ENCODE measurements at regions not wholly inside any gene's neighbourhood (a gene's known extent, or its start where the extent isn't known, plus 50 kb on each side); places are given as distances from the start of the nearest gene placed in this dataset.

DNA sequence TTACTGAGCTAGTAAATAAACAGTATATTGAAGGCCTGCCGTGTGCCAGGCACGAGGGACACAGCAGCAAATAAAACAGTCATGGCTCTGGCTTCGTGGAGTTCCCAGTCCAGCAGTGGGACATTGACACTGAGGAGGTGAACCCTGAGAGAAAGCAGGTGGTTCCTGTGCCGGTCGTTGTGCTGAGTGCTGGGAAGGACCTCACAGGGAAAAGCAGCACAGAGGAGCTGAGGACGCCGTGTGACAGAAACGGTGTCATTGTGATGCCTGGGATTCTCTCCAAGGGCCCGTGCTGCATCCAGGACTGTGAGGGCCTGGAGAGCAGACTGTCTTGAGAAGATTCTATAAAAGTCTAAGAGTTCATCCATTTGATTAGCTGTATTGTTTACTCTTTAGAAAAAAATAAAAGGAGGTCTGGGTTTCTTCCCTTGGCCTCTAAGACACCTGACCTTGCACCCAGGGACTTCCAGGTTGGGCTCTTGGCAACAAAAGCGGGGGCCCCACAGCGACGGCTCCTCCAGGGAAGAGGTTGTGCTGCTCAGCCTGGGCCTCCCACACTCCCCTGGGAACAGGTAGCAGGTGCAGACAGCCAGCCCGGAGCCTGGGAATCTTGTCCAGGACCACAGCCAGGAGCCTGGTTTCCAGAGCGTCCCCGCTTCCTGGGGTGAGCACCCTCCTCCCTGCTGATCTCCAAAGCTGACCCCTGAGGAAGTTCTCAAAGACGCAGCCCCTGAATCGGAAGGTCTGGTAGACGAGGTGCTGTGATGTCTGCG lies 251.2 kb upstream of the PMEPA1 start:
- Mint-ChIP-seq H3K36me3 (no peaks in the 10 kb centered on the region), H3K27ac (no peak overlapping the region), H3K9me3 (no peaks in the 10 kb centered on the region), H3K27me3 (peaks cover 2 to 10% (median 9%) of the 10 kb centered on the region in 5 donors), H3K4me3 (no peak overlapping the region), H3K4me1 (peaks cover 0 to 2% (median 0%) of the 10 kb centered on the region in 4 donors)
- ATAC-seq (no peak), DNase-seq (peak in 1 of 10 donors; percentile 28)
- POLR2A ChIA-PET, result no interaction called here

DNA sequence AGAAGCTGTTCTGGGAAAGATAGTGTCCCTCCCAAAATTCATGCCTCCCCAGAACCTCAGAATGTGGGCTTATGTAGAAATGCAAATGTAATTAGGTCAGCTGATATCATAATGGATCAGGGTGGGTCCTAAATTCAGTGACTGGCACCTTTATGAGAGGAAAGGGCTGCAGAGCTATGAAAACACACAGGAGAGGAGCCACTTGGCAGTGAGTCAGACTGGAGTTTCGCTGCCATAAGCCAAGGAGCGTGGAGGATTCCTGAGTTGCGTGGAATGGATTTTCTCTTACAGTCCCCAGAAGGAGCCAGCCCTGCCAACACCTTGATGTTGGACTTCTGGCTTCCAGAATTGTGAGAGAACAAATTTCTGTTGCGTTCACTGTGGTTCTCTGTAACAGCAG lies 249.8 kb upstream of the PMEPA1 start:
- peaks cover 0 to 2% (median 0%) of the 10 kb centered on the region in 4 donors for H3K4me1 Mint-ChIP-seq
- H3K9me3 Mint-ChIP-seq, result peaks cover 0 to 3% (median 0%) of the 10 kb centered on the region in 9 donors
- H3K36me3 Mint-ChIP-seq, result no peaks in the 10 kb centered on the region
- peak in 1 of 10 donors; percentile 14 for DNase-seq
- peaks cover 0 to 11% (median 6%) of the 10 kb centered on the region in 5 donors for H3K27me3 Mint-ChIP-seq
- no peak for ATAC-seq
- H3K4me3 Mint-ChIP-seq, result no peak overlapping the region
- no peak overlapping the region for H3K27ac Mint-ChIP-seq
- POLR2A ChIA-PET, result no interaction called here

DNA sequence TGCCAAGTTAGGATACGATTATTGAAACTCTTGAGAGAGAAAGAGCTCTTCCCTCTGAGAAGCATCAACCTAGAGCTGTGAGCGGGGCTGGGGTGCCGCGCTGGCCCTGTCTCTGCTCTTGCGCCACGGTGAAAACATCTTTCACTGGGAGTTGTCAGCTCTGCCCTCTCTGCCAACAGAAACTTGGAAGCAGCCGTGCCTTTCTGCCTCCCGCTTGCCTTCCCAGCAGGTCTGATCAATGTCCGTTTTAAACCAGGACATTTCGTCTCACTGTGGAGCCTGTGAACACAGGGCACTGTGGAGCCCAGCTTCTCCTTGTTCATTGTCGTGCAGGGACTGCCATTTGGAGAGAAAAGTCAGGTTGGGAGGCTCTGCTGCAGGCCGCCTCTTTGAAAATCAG lies 249.2 kb upstream of the PMEPA1 start:
- Mint-ChIP-seq H3K9me3 (peaks cover 0 to 3% (median 0%) of the 10 kb centered on the region in 9 donors), H3K27me3 (peaks cover 0 to 7% (median 2%) of the 10 kb centered on the region in 5 donors), H3K4me1 (peaks cover 0 to 2% (median 0%) of the 10 kb centered on the region in 4 donors), H3K4me3 (no peak overlapping the region), H3K36me3 (no peaks in the 10 kb centered on the region), H3K27ac (no peak overlapping the region)
- ATAC-seq (no peak), DNase-seq (peak in 1 of 10 donors; percentile 24)
- POLR2A ChIA-PET, result no interaction called here

DNA sequence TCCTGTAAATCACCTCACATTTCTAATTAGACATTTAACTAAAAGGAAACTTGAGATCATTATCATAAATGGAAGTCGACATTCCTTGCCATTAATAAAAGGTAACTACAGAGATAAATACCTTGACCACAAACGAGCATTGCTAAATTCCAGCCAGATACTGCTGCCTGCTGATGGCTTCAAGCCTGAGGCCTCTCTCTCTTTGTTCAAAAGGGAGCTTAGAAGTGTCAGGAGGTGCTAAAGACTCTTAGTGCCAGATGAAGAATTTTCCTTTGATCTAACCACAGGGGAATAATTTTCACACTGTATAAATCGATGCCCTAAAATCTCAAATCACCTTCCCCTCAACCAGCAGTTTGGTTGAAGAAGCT lies 248.2 kb upstream of the PMEPA1 start:
- H3K4me3 Mint-ChIP-seq, result no peak overlapping the region
- DNase-seq (no peak), ATAC-seq (no peak)
- H3K36me3 Mint-ChIP-seq, result no peaks in the 10 kb centered on the region
- peaks cover 0 to 7% (median 1%) of the 10 kb centered on the region in 5 donors for H3K27me3 Mint-ChIP-seq
- H3K9me3 Mint-ChIP-seq, result peaks cover 0 to 3% (median 0%) of the 10 kb centered on the region in 9 donors
- H3K4me1 Mint-ChIP-seq, result peaks cover 0 to 2% (median 0%) of the 10 kb centered on the region in 4 donors
- H3K27ac Mint-ChIP-seq, result no peak overlapping the region
- POLR2A ChIA-PET, result no interaction called here

DNA sequence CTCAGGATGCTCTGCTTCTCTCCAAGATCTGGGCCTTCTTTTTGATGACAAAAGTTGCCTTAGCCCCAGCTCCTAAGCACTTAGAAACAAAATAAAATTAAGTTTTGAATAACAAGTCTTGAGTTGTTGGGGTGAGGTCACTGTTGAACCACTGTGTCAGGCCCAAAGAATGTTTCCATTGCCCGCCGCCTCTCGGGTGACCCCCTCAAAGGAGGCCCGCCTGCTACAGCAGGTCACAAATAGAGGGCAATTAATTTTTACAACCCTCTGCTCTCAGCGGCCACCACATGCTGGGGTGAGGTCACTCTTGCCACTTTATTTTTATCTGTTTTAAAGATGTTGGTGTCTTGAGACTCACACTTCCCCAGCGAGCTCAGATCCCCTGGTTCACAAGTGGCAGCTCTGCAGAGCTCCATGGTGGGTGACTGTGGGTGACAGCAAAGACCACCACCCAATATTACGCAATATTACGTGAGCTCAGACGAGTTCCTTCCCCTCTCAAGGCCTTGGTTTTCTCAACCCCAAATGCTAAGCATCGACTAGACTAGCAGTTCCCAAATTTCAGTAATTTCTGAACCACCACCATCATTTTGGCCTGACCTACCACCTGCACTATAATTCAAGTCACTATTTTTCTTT lies 247.7 kb upstream of the PMEPA1 start:
- POLR2A ChIA-PET, result no interaction called here
- Mint-ChIP-seq H3K27ac (no peak overlapping the region), H3K36me3 (no peaks in the 10 kb centered on the region), H3K4me1 (peaks cover 0 to 2% (median 0%) of the 10 kb centered on the region in 4 donors), H3K27me3 (peaks cover 0 to 7% (median 2%) of the 10 kb centered on the region in 5 donors), H3K9me3 (peaks cover 0 to 3% (median 0%) of the 10 kb centered on the region in 9 donors), H3K4me3 (no peak overlapping the region)
- DNase-seq, result peak in 1 of 10 donors; percentile 8
- no peak for ATAC-seq

DNA sequence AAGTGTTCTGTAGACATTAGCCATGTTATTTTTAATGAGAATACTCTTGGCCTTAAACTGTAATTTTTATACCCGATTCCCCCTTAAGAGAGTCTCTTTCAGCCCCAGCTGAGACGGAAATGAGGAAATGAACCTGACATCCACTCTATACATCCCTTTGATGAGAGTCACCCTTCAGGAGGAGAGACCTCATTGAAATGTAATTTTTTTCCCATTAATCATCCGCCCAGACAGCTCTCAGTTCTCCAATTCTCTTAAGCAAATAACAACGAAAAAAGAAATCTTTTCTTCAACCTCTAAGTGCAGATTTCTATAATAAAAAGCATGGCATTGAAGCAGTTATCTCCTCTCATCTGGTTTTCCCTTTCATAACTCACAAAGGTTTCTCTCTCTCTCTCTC lies 243.8 kb upstream of the PMEPA1 start:
- DNase-seq, result no peak
- H3K4me3 Mint-ChIP-seq, result no peak overlapping the region

DNA sequence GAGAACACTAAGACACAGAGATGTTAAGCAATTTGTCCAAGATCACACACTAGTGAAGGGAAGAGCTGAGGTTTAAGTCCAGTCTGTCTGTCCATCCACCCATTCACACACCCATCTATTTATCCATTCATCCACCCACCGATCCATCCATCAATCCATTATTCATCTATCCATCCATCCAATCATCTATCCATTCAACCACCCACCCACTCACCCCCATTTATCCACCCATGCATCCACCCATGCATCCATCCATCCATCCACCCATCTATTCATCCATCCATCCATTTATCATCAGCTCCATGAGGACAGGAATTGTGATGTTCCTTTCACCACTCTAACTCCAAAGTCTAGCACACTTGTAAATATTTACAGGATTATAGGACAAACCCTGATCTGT lies 242.3 kb upstream of the PMEPA1 start:
- ATAC-seq, result no peak
- H3K4me3 Mint-ChIP-seq, result no peak overlapping the region
- POLR2A ChIA-PET, result no interaction called here
- no peak for DNase-seq
- peaks cover 5 to 20% (median 5%) of the 10 kb centered on the region in 5 donors for H3K27me3 Mint-ChIP-seq
- H3K9me3 Mint-ChIP-seq, result peaks cover 0 to 6% (median 0%) of the 10 kb centered on the region in 9 donors
- no peak overlapping the region for H3K27ac Mint-ChIP-seq
- H3K4me1 Mint-ChIP-seq, result peaks cover 0 to 2% (median 0%) of the 10 kb centered on the region in 4 donors
- no peaks in the 10 kb centered on the region for H3K36me3 Mint-ChIP-seq

More for the DNA sequence above, 243.8 kb upstream of the PMEPA1 start:
- Mint-ChIP-seq H3K27me3 (peaks cover 5 to 15% (median 5%) of the 10 kb centered on the region in 5 donors), H3K27ac (no peak overlapping the region), H3K4me1 (peaks cover 0 to 2% (median 0%) of the 10 kb centered on the region in 4 donors), H3K36me3 (no peaks in the 10 kb centered on the region), H3K9me3 (peaks cover 0 to 6% (median 0%) of the 10 kb centered on the region in 9 donors)
- no peak for ATAC-seq
- POLR2A ChIA-PET, result no interaction called here

DNA sequence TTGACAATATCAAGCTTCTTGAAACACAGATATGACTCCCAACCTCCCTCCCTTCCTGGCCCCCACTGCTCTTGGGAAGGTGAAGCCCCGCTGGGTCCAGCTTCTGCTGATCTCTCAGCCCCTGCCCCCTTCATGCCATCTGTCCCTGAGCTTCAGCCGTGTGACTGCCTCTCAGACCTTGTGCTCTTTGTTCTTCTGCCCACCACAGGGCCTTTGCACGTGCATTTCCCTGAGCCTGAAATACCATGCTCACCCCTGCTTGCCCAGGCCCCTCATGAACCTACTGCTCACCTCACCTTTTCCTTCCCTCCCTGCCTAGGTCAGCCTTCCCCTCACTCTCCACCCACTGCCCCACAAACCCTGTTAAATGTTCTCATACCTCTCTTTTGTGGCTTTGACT lies 241.7 kb upstream of the PMEPA1 start:
- H3K4me3 Mint-ChIP-seq, result no peak overlapping the region
- DNase-seq (no peak), ATAC-seq (no peak)
- no peak overlapping the region for H3K27ac Mint-ChIP-seq
- peaks cover 5 to 20% (median 5%) of the 10 kb centered on the region in 5 donors for H3K27me3 Mint-ChIP-seq
- H3K9me3 Mint-ChIP-seq, result peaks cover 0 to 6% (median 0%) of the 10 kb centered on the region in 9 donors
- no peaks in the 10 kb centered on the region for H3K36me3 Mint-ChIP-seq
- H3K4me1 Mint-ChIP-seq, result no peaks in the 10 kb centered on the region
- POLR2A ChIA-PET, result no interaction called here

DNA sequence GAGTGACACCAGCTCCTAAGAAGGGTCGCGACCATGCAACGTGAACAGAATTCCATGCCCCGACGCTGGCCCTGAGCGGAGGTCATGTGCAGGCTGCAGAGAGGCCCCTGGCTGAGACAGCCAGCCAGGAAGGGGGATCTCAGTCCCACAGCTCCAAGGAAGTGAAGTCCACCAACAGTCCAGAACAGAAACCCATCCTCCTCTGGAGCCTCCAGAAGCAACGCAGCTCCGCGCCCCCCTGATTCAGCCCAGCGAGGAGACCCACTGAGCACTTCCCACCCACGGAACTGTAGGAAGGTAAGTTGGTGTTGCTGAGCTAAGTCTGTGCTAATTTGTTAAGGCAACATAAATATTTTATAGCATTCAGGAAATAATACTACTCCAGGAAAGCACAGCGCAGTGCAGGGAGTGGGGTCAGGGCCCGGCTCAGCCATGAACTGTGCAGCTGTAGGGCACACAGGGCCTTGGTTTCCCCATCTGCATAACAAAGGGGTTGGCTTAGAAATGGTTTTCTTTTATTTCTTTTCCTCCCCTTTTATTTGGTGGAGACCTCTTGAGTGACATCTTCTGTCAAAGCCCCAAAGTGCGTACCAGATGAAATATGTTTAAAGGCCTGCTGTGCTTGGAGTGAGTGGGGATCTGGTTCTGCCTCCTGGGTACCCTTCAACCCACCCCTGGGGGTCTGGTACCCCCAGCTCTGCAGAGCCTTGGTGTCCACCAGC lies 241.1 kb upstream of the PMEPA1 start:
- Mint-ChIP-seq H3K27me3 (peaks cover 5 to 20% (median 5%) of the 10 kb centered on the region in 5 donors), H3K9me3 (peaks cover 0 to 6% (median 0%) of the 10 kb centered on the region in 9 donors), H3K4me1 (no peaks in the 10 kb centered on the region), H3K4me3 (no peak overlapping the region), H3K27ac (no peak overlapping the region), H3K36me3 (no peaks in the 10 kb centered on the region)
- POLR2A ChIA-PET, result no interaction called here
- ATAC-seq (no peak), DNase-seq (no peak)

DNA sequence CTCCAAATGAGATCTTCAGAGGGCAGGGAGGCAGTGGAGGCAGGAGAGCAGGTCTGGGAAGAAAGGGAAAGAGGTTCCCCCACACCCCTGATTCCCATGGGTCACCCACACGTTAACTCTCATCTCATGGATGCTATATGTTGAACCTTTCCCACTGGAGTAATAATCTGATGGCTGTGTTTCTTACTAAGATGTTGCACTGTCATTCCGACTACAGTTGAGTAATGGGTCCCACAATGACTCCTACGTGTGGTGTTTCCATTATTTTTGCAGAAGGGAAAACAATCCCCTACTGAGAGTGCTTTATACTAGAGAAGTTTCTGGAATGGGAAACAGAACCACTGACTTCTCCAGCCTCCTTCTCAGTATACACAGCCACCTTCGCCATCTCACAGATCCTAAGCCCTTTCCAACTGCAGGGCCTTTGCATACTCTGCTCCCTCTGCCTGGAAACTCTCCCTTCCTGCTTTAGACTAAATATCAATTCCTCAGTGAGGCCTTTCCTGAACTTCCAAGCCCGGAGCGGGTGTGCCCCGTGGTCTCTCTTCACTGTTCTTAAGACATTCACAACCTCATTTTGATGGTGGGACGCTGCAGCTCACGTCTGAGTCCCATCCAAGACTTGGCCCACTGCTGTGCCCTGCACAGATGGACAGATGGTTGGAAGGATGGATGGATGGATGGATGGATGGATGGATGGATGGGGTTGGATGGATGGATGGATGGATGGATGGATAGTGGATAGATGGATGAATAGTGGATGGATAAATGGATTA lies 238.6 kb upstream of the PMEPA1 start:
- no peaks in the 10 kb centered on the region for H3K4me1 Mint-ChIP-seq
- peaks cover 0 to 6% (median 0%) of the 10 kb centered on the region in 9 donors for H3K9me3 Mint-ChIP-seq
- ATAC-seq, result no peak
- no peaks in the 10 kb centered on the region for H3K36me3 Mint-ChIP-seq
- H3K27ac Mint-ChIP-seq, result no peak overlapping the region
- no peak overlapping the region for H3K4me3 Mint-ChIP-seq
- H3K27me3 Mint-ChIP-seq, result peaks cover 3 to 16% (median 5%) of the 10 kb centered on the region in 5 donors
- no peak for DNase-seq
- POLR2A ChIA-PET, result no interaction called here

DNA sequence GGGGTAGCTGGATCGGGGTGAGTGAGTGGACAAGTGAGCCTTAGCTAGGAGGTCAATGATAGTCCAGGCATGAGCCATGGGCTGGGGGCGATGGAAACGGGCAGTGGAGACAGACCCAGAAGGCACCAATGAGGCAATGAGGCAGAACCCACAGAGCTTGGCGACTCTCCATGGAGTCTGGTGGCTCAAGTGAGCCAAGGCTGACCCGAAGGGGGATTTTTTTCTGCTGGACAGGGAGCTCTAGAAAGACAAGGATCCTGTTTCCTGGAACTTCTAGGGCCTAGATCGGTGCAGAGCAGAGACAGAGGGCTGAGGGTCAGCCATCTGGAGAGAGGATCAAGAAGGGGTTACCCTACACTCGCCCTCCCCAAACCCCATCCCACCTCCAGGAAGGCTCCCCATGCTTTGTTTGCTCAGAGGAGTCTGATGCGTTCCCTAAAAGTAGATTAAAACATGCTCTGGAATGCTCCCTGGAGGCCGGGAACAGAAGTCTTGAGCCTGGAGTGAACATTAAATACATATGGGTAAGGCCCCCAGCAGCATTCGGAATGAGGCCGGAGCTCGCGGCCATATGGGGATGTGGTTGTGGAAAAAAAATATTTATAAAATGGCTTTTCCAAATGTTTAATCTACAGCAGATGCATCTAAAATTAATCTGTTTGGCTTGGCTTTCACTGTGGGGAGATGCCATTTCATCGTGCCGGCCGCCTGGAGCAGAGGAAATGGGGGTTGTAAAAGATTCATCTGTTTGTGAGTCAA lies 237.8 kb upstream of the PMEPA1 start:
- peaks cover 3 to 18% (median 5%) of the 10 kb centered on the region in 5 donors for H3K27me3 Mint-ChIP-seq
- H3K4me1 Mint-ChIP-seq, result no peaks in the 10 kb centered on the region
- no peak overlapping the region for H3K27ac Mint-ChIP-seq
- DNase-seq (no peak), ATAC-seq (no peak)
- no peaks in the 10 kb centered on the region for H3K36me3 Mint-ChIP-seq
- H3K4me3 Mint-ChIP-seq, result no peak overlapping the region
- POLR2A ChIA-PET, result no interaction called here
- peaks cover 0 to 6% (median 0%) of the 10 kb centered on the region in 9 donors for H3K9me3 Mint-ChIP-seq
